Lung (tissue), 11 donors: ENCODE measurements at regions not wholly inside any gene's neighbourhood (a gene's known extent, or its start where the extent isn't known, plus 50 kb on each side); places are given as distances from the start of the nearest gene placed in this dataset.
A peak's percentile ranks its signal among the peaks of the same experiment; 100 is the strongest.

Experiments used
- ATAC-seq: fragments of 200-7000 bp; cut with Tn5 transposase; one replicate; pipeline ENCODE4 v1.9.1; 2020; ENCODE audit warnings: moderate number of reproducible peaks; ENCODE audit not compliant: insufficient read depth, low FRiP score
- DNase-seq, 3 donors: peaks; one replicate each; pipeline ENCODE4 v3.0.0-alpha.2; 2013 to 2017
- H3K27ac ChIP-seq, 2 donors: one replicate each; pipeline ENCODE4 v1.5.1; 2013; ENCODE audit warnings: mild to moderate bottlenecking in 2 of 2, moderate library complexity in 2 of 2, control low read depth in 1 of 2, inconsistent platforms in 1 of 2, low read depth in 1 of 2, low read length in 1 of 2
- H3K27me3 ChIP-seq, 3 donors: one replicate each; pipeline ENCODE4 v1.5.1; 2013; ENCODE audit warnings: low read length in 2 of 3; ENCODE audit not compliant: control insufficient read depth in 3 of 3, insufficient read depth in 3 of 3
- H3K36me3 ChIP-seq, 4 donors: one replicate each; pipeline ENCODE4 v1.5.1; 2013; ENCODE audit warnings: low read length in 4 of 4, mild to moderate bottlenecking in 1 of 4, moderate library complexity in 1 of 4; ENCODE audit not compliant: control insufficient read depth in 4 of 4, insufficient read depth in 4 of 4
- H3K4me1 ChIP-seq, 5 donors: one replicate each; pipeline ENCODE4 v1.5.1; 2013; ENCODE audit warnings: low read length in 5 of 5, mild to moderate bottlenecking in 2 of 5, moderate library complexity in 1 of 5; ENCODE audit not compliant: control insufficient read depth in 5 of 5, insufficient read depth in 5 of 5
- H3K4me3 ChIP-seq: one replicate; pipeline ENCODE4 v1.5.1; 2013; ENCODE audit warnings: mild to moderate bottlenecking, control low read depth, moderate library complexity
- H3K9ac ChIP-seq, 2 donors: one replicate each; pipeline ENCODE4 v1.5.1; 2013; ENCODE audit warnings: low read length in 2 of 2, control low read depth in 1 of 2; ENCODE audit not compliant: insufficient read depth in 1 of 2
- H3K9me3 ChIP-seq, 4 donors: one replicate each; pipeline ENCODE4 v1.5.1; 2013; ENCODE audit warnings: low read length in 3 of 4, mild to moderate bottlenecking in 1 of 4, moderate library complexity in 1 of 4; ENCODE audit not compliant: control insufficient read depth in 4 of 4, insufficient read depth in 3 of 4
- WGBS, 2 donors: extraction: QIAGEN DNeasy Blood & Tissue Kit; methylation state at CpG; one replicate each; pipeline ENCODE4 v1.1.7; 2013; 5-methylcytosine and 5-hydroxymethylcytosine counted together
- TF ChIP-seq, protein P1 (sequence below): IDR thresholded peaks from 2 replicates; pipeline ENCODE4 v1.5.1; 2012; ENCODE audit warnings: mild to moderate bottlenecking; ENCODE audit errors: control extremely low read depth, extremely low read depth
- donor health status: control.
- donor health status: control.
- donor health status: Bipolar disorder and iron deficiency.
- donor health status: healthy.
- donor health status: DM: yes; HTN: yes; CAD: no.

DNA sequence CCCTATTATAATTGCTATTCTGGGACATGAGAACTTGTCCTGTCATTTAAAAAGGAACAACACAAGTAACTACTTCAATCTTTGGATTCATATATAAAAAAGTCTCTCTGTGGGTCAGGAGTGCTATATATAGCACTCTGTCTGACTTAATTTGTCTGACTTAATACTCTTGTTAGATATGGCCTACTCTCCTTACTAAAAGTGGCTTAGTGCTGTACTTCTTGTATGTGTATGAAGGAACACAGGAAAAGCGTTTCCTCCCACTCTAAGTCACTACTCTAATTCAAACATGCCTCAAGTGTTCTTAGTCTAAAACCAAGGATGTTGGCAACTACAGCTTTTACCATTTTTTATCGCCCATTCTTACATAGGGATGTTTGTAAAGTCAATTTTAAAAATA, 255.2 kb upstream of the ROBO1 start:
- DNase-seq (peak in 1 of 3 donors; percentile 33), ATAC-seq (no peak)
- Histone ChIP-seq H3K36me3 (no peaks in the 10 kb centered on the region), H3K4me1 (no peaks in the 10 kb centered on the region), H3K9me3 (no peaks in the 10 kb centered on the region), H3K27me3 (no peaks in the 10 kb centered on the region), H3K9ac (no peak overlapping the region), H3K27ac (no peak overlapping the region), H3K4me3 (no peak overlapping the region)
- TF ChIP-seq, protein P1, sequence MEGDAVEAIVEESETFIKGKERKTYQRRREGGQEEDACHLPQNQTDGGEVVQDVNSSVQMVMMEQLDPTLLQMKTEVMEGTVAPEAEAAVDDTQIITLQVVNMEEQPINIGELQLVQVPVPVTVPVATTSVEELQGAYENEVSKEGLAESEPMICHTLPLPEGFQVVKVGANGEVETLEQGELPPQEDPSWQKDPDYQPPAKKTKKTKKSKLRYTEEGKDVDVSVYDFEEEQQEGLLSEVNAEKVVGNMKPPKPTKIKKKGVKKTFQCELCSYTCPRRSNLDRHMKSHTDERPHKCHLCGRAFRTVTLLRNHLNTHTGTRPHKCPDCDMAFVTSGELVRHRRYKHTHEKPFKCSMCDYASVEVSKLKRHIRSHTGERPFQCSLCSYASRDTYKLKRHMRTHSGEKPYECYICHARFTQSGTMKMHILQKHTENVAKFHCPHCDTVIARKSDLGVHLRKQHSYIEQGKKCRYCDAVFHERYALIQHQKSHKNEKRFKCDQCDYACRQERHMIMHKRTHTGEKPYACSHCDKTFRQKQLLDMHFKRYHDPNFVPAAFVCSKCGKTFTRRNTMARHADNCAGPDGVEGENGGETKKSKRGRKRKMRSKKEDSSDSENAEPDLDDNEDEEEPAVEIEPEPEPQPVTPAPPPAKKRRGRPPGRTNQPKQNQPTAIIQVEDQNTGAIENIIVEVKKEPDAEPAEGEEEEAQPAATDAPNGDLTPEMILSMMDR: no peak
- WGBS, 2 donors: 59 to 76% methylated on average over 2 of the region's 2 CpGs

DNA sequence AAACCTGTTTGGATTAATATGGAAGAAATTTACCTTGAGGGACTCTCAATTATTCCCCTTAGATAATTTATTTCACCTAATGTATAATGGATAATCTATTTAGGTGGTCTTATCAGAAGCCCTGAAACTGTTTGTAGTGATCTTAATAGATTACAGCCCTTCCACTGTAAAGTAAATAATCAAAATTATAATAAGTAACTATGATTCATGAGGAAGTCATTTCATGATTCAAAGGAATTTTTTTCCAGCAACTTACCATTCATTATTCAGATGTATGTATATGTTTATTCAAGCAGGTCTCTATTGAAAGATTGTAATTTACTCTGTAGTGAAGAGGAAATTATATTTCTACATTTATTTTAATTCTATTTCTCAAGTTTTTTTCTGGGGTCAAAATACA, 250.6 kb upstream of the ROBO1 start:
- H3K9me3 ChIP-seq: no peaks in the 10 kb centered on the region
- no peak for DNase-seq
- no peak overlapping the region for H3K4me3 ChIP-seq
- ATAC-seq: no peak
- no peaks in the 10 kb centered on the region for H3K27me3 ChIP-seq
- H3K27ac ChIP-seq: no peak overlapping the region
- no peak overlapping the region for H3K9ac ChIP-seq
- H3K36me3 ChIP-seq: no peaks in the 10 kb centered on the region
- TF ChIP-seq, protein P1: no peak
- no peaks in the 10 kb centered on the region for H3K4me1 ChIP-seq

DNA sequence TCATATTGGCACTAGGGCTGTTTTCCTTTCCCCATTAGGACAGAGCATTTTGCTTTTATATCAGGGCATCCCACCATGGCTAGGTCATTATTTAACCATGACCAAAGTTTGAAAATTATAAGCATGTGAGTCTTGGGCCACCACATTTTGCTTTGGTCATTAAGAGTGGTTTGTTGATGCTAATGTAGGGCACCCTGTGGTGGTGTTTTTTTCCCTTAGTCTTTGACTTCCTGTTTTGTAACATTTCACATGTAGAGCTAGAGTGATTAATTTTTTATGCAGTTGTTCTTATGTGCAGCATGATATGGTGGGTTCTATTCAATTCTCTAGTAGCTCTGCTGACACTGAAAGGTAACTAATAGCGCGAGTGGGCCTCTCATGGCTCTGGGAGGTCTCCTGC, 249.6 kb upstream of the ROBO1 start:
- TF ChIP-seq, protein P1: no peak
- H3K27me3 ChIP-seq: no peaks in the 10 kb centered on the region
- H3K36me3 ChIP-seq: no peaks in the 10 kb centered on the region
- no peaks in the 10 kb centered on the region for H3K9me3 ChIP-seq
- ATAC-seq: no peak
- 84 to 95% methylated on average over 2 of the region's 2 CpGs for WGBS, 2 donors
- H3K4me1 ChIP-seq: no peaks in the 10 kb centered on the region
- H3K4me3 ChIP-seq: no peak overlapping the region
- H3K9ac ChIP-seq: no peak overlapping the region
- DNase-seq: no peak
- no peak overlapping the region for H3K27ac ChIP-seq

DNA sequence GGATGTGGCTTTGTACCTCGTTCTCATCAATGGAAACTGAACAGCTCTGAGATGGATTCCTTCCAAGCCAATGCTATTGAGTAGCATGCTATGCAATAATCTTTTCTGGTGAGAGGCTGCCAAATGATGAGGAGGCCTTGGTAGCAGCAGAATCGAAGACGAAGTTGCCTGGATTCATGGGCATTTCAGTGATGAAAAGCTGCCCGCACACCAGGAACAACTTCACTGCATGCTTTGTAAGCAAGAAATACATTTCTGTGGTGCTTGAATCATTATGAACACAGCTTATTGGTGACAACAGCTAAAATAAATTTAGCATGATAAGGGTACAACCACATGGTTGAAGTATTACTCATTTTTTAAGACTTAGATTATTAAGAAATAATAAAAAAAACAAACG, 246.8 kb upstream of the ROBO1 start:
- no peak overlapping the region for H3K4me3 ChIP-seq
- no peak overlapping the region for H3K9ac ChIP-seq
- no peaks in the 10 kb centered on the region for H3K9me3 ChIP-seq
- no peaks in the 10 kb centered on the region for H3K36me3 ChIP-seq
- H3K27ac ChIP-seq: no peak overlapping the region
- H3K27me3 ChIP-seq: no peaks in the 10 kb centered on the region
- TF ChIP-seq, protein P1: no peak
- no peak for DNase-seq
- WGBS, 2 donors: 78 to 85% methylated on average over 5 of the region's 5 CpGs
- ATAC-seq: no peak
- no peaks in the 10 kb centered on the region for H3K4me1 ChIP-seq
